HepG2 (cell line): ENCODE measurements at regions not wholly inside any gene's neighbourhood (a gene's known extent, or its start where the extent isn't known, plus 50 kb on each side); places are given as distances from the start of the nearest gene placed in this dataset.

Experiments
- BCLAF1 ChIP-seq: fragments of 450-650 bp; IDR thresholded peaks from 2 replicates; pipeline ENCODE4 v1.6.1; 2017; ENCODE audit warnings: mild to moderate bottlenecking
- FIP1L1 ChIP-seq: fragments of 200-400 bp; formaldehyde crosslinking; IDR thresholded peaks from 2 replicates; pipeline ENCODE4 v1.6.1; 2018; ENCODE audit warnings: low read depth, mild to moderate bottlenecking, low read length, moderate library complexity, borderline replicate concordance; ENCODE audit not compliant: insufficient read depth
- FOSL1 ChIP-seq: sonication (generic); formaldehyde crosslinking; IDR thresholded peaks from 2 replicates; pipeline ENCODE4 v1.9.0; 2021; ENCODE audit warnings: missing genetic modification reagents, borderline replicate concordance
- TF ChIP-seq, protein P1 (sequence below), 2 experiments: IDR thresholded peaks; 2 replicates each; pipeline ENCODE4 v1.6.1; 2011 to 2012; ENCODE audit warnings: low read length in 2 of 2, borderline replicate concordance in 1 of 2, low read depth in 1 of 2, mild to moderate bottlenecking in 1 of 2, moderate library complexity in 1 of 2
- TF ChIP-seq, protein P2 (sequence below), 2 experiments: fragments of 450-650 bp in 1 of 2; sonication (generic) in 1 of 2; formaldehyde crosslinking in 1 of 2; IDR thresholded peaks; 2 replicates each; pipeline versions ENCODE4 v1.6.1 to v1.8.0; 2016 to 2022; ENCODE audit warnings: antibody characterized with exemption in 1 of 2, mild to moderate bottlenecking in 1 of 2, missing genetic modification reagents in 1 of 2

DNA sequence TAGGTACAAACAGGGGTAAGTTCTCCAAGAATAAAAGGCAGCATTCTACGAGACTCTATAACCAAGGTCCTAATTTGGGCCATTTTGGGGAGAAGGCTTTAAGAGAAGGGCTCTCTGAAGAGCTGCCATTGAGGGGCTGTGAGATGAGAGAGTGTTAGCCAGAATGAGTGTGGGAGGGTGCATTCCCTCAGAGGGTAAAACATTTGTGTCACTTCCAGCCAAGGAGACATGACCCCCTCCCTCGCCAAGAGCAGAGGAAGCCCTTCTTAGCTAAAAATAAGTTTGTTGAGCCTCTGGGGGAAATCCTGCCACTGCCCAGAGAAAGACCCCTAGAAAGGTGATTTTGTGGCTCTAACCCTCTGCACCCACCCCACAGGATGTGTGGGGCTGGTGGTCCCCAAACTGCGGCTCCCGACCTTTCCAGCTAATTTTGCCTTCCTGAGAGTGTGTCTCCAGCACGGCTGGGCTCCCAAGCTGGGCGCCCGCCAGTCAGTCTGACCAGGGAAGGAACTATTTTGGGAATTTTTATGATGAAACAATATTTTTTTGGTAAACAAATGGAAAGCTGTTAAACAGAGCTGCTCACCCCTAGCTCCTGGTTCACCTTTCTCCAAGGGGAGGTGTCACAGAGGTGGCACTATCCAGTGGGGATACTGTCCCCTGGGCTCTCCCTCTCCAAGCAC, 65.9 kb upstream of the JDP2 start (continued):
- TF ChIP-seq BCLAF1 (no peak), FIP1L1 (no peak), FOSL1 (CRISPR knock-in tag) (no peak)
- TF ChIP-seq, protein P1, sequence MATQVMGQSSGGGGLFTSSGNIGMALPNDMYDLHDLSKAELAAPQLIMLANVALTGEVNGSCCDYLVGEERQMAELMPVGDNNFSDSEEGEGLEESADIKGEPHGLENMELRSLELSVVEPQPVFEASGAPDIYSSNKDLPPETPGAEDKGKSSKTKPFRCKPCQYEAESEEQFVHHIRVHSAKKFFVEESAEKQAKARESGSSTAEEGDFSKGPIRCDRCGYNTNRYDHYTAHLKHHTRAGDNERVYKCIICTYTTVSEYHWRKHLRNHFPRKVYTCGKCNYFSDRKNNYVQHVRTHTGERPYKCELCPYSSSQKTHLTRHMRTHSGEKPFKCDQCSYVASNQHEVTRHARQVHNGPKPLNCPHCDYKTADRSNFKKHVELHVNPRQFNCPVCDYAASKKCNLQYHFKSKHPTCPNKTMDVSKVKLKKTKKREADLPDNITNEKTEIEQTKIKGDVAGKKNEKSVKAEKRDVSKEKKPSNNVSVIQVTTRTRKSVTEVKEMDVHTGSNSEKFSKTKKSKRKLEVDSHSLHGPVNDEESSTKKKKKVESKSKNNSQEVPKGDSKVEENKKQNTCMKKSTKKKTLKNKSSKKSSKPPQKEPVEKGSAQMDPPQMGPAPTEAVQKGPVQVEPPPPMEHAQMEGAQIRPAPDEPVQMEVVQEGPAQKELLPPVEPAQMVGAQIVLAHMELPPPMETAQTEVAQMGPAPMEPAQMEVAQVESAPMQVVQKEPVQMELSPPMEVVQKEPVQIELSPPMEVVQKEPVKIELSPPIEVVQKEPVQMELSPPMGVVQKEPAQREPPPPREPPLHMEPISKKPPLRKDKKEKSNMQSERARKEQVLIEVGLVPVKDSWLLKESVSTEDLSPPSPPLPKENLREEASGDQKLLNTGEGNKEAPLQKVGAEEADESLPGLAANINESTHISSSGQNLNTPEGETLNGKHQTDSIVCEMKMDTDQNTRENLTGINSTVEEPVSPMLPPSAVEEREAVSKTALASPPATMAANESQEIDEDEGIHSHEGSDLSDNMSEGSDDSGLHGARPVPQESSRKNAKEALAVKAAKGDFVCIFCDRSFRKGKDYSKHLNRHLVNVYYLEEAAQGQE (IDR thresholded peaks at IDR 0.05; ENCODE audit: borderline replicate concordance in 1 of 2, low read depth in 1 of 2, low read length in 2 of 2), result no peak
- TF ChIP-seq, protein P2, sequence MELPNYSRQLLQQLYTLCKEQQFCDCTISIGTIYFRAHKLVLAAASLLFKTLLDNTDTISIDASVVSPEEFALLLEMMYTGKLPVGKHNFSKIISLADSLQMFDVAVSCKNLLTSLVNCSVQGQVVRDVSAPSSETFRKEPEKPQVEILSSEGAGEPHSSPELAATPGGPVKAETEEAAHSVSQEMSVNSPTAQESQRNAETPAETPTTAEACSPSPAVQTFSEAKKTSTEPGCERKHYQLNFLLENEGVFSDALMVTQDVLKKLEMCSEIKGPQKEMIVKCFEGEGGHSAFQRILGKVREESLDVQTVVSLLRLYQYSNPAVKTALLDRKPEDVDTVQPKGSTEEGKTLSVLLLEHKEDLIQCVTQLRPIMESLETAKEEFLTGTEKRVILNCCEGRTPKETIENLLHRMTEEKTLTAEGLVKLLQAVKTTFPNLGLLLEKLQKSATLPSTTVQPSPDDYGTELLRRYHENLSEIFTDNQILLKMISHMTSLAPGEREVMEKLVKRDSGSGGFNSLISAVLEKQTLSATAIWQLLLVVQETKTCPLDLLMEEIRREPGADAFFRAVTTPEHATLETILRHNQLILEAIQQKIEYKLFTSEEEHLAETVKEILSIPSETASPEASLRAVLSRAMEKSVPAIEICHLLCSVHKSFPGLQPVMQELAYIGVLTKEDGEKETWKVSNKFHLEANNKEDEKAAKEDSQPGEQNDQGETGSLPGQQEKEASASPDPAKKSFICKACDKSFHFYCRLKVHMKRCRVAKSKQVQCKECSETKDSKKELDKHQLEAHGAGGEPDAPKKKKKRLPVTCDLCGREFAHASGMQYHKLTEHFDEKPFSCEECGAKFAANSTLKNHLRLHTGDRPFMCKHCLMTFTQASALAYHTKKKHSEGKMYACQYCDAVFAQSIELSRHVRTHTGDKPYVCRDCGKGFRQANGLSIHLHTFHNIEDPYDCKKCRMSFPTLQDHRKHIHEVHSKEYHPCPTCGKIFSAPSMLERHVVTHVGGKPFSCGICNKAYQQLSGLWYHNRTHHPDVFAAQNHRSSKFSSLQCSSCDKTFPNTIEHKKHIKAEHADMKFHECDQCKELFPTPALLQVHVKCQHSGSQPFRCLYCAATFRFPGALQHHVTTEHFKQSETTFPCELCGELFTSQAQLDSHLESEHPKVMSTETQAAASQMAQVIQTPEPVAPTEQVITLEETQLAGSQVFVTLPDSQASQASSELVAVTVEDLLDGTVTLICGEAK (IDR thresholded peaks at IDR 0.05), result no peak
- TF ChIP-seq, protein P2 (CRISPR knock-in tag; IDR thresholded peaks at IDR 0.05), result no peak
